ENCODE measurements at regions not wholly inside any gene's neighbourhood (a gene's known extent, or its start where the extent isn't known, plus 50 kb on each side); places are given as distances from the start of the nearest gene placed in this dataset.
"Not testable (repeated sequence)": the region's sequence is repeated elsewhere in the genome, so short reads cannot be mapped to it uniquely, and the experiment has no call there.

GRCh38 chr3:3365716-3366115, 186.2 kb upstream of the CRBN start:
- in situ Hi-C loops (cut with MboI; ENCODE audit: low pct_unique_long_range_greater_than_20kb, low sequenced_read_pairs, unreplicated experiment) = no loop called here
- DNase-seq (ENCODE audit: low spot score) = no peak
- TF ChIP-seq, protein P1, sequence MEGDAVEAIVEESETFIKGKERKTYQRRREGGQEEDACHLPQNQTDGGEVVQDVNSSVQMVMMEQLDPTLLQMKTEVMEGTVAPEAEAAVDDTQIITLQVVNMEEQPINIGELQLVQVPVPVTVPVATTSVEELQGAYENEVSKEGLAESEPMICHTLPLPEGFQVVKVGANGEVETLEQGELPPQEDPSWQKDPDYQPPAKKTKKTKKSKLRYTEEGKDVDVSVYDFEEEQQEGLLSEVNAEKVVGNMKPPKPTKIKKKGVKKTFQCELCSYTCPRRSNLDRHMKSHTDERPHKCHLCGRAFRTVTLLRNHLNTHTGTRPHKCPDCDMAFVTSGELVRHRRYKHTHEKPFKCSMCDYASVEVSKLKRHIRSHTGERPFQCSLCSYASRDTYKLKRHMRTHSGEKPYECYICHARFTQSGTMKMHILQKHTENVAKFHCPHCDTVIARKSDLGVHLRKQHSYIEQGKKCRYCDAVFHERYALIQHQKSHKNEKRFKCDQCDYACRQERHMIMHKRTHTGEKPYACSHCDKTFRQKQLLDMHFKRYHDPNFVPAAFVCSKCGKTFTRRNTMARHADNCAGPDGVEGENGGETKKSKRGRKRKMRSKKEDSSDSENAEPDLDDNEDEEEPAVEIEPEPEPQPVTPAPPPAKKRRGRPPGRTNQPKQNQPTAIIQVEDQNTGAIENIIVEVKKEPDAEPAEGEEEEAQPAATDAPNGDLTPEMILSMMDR (IDR thresholded peaks at IDR 0.05; ENCODE audit: extremely low read depth, insufficient read depth, missing control alignments) = no peak

- TF ChIP-seq, protein P1 (IDR thresholded peaks at IDR 0.05; ENCODE audit: extremely low read depth, insufficient read depth, missing control alignments) = no peak
- in situ Hi-C loops (cut with MboI; ENCODE audit: low pct_unique_long_range_greater_than_20kb, low sequenced_read_pairs, unreplicated experiment) = no loop called here
- DNase-seq (ENCODE audit: low spot score) = no peak
Observed at GRCh38 chr3:3356846-3357245, 177.4 kb upstream of the CRBN start.

DNA sequence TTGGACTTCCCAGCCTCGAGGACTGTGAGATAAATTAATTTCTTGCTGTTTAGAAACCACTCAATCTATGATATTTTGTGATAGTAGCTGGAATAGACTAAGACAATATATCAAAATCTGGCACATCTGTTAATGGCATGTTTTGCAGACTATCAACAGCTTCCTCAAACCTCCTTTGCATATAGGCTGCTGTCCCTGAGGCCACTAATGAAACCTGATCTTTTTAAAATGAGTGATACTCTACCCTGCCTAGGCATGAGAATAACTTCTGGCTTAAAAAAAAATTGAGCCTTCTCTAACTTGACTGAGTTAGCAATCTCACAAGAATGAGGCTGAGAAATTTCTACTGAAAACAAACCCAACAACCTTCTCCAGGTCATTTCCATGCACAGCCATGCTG, 176.0 kb upstream of the CRBN start:
- in situ Hi-C loops (cut with MboI; ENCODE audit: low pct_unique_long_range_greater_than_20kb, low sequenced_read_pairs, unreplicated experiment) = no loop called here
- no peak for DNase-seq (ENCODE audit: low spot score)
- TF ChIP-seq, protein P1 (IDR thresholded peaks at IDR 0.05; ENCODE audit: extremely low read depth, insufficient read depth, missing control alignments) = no peak

- in situ Hi-C loops (cut with MboI; ENCODE audit: low pct_unique_long_range_greater_than_20kb, low sequenced_read_pairs, unreplicated experiment) = no loop called here
- peak; percentile 2 for DNase-seq (ENCODE audit: low spot score)
- TF ChIP-seq, protein P1 (IDR thresholded peaks at IDR 0.05; ENCODE audit: extremely low read depth, insufficient read depth, missing control alignments) = no peak
Observed at GRCh38 chr3:3353153-3353552, 173.7 kb upstream of the CRBN start.

GRCh38 chr3:3351226-3351625, 171.7 kb upstream of the CRBN start:
- TF ChIP-seq, protein P1 (IDR thresholded peaks at IDR 0.05; ENCODE audit: extremely low read depth, insufficient read depth, missing control alignments) = no peak
- in situ Hi-C loops (cut with MboI; ENCODE audit: low pct_unique_long_range_greater_than_20kb, low sequenced_read_pairs, unreplicated experiment) = no loop called here
- DNase-seq (ENCODE audit: low spot score) = no peak

GRCh38 chr3:3347056-3347455, 167.6 kb upstream of the CRBN start:
- DNase-seq (ENCODE audit: low spot score); in situ Hi-C loops (cut with MboI; ENCODE audit: low pct_unique_long_range_greater_than_20kb, low sequenced_read_pairs, unreplicated experiment): not testable (repeated sequence)

DNA sequence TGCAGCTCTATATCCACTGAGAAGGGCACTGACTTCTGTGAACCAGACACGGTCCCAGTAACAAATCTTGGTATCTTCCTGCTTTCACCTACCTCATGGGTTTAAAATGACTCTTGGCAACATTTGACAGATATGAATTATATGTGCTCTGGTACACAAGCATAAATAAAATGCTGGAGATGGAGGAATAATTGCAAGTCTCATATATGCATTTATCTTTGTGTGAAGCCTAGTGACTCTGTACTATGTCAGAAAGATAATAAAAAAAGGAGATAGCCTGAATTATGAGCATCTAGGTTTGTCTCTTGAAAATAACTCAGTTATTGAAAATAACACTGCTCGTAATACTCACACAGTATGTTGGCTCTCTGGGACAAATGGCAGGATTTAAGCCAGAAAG, 167.1 kb upstream of the CRBN start:
- in situ Hi-C loops (cut with MboI; ENCODE audit: low pct_unique_long_range_greater_than_20kb, low sequenced_read_pairs, unreplicated experiment) = no loop called here
- TF ChIP-seq, protein P1 (IDR thresholded peaks at IDR 0.05; ENCODE audit: extremely low read depth, insufficient read depth, missing control alignments) = no peak

More for the DNA sequence above, 167.1 kb upstream of the CRBN start:
- DNase-seq (ENCODE audit: low spot score) = no peak

Data from GM13977 (cell line).